ENCODE measurements at regions not wholly inside any gene's neighbourhood (a gene's known extent, or its start where the extent isn't known, plus 50 kb on each side); places are given as distances from the start of the nearest gene placed in this dataset.

DNA sequence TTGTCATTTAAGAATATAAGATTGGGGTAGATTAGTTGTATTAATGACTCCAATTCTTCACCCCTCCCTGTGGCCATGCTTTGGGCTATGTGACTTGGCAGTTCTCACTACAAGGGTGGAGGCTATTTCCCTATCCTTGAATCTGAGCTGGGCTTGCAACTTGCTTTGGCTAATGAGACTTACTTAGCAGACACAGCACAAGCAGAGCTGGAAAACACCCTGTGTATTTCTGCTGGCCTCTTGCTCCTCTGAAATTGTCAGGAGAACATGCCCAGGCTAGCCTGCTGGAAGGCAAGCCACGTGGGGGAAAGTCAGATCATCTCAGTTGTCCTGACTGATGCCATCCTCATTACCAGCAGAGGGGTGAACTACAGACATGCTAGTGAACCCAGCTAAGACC is 126.5 kb upstream of the HDGFL1 start:
- intact Hi-C loops (cut with micrococcal nuclease) = no loop called here
- Mint-ChIP-seq H3K27ac (no peak overlapping the region), H3K4me1 (ENCODE audit: low read depth) (no peaks in the 10 kb centered on the region), H3K27me3 (no peaks in the 10 kb centered on the region), H3K4me3 (no peak overlapping the region), H3K9me3 (no peaks in the 10 kb centered on the region), H3K36me3 (ENCODE audit: low read depth) (no peaks in the 10 kb centered on the region)
- no peak for DNase-seq
- POLR2A ChIA-PET = no interaction called here
- CTCF ChIA-PET = no interaction called here
- no peak for ATAC-seq
- TF ChIP-seq, protein P1, sequence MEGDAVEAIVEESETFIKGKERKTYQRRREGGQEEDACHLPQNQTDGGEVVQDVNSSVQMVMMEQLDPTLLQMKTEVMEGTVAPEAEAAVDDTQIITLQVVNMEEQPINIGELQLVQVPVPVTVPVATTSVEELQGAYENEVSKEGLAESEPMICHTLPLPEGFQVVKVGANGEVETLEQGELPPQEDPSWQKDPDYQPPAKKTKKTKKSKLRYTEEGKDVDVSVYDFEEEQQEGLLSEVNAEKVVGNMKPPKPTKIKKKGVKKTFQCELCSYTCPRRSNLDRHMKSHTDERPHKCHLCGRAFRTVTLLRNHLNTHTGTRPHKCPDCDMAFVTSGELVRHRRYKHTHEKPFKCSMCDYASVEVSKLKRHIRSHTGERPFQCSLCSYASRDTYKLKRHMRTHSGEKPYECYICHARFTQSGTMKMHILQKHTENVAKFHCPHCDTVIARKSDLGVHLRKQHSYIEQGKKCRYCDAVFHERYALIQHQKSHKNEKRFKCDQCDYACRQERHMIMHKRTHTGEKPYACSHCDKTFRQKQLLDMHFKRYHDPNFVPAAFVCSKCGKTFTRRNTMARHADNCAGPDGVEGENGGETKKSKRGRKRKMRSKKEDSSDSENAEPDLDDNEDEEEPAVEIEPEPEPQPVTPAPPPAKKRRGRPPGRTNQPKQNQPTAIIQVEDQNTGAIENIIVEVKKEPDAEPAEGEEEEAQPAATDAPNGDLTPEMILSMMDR (IDR thresholded peaks at IDR 0.05) = no peak

DNA sequence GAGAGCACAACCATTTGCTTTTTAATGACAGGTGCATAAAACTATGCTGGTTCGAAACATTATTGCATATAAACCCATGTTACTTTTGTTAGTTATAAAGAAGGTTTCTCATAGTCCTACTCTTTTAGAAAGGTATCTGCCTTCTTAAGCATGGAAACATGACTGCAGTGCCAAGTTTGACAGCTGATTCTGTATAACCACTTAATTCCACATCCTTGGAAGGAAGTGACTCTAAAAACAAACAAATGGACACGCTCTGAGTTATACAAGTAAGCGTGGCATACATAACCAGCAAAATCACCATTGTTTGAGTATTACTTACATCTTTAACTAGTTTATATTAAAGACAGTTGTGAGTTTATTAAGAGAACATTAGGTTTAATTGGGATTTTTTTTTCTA is 125.0 kb upstream of the HDGFL1 start:
- POLR2A ChIA-PET = no interaction called here
- no peaks in the 10 kb centered on the region for H3K4me1 Mint-ChIP-seq (ENCODE audit: low read depth)
- DNase-seq = no peak

DNA sequence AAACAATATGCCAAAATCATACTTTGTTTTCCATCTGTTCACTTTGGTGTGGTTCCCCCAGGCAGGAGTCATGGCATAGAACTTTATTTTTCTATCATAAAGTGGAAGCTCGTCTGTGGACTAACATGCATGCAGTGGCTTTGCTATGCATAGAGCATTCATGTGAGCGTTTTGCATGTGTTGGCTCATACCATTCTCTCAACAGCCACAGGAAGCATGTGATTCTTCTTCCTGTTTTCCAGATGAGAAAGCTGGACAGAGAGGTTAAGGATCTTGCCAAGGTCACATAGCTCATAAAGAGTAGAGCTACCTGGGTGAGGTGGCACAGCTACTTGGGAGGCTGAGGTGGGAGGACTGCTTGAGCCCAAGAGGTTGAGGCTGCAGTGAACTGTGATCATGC is 123.4 kb upstream of the HDGFL1 start:
- Mint-ChIP-seq H3K27ac (no peak overlapping the region), H3K36me3 (ENCODE audit: low read depth) (no peaks in the 10 kb centered on the region), H3K4me1 (ENCODE audit: low read depth) (no peaks in the 10 kb centered on the region), H3K4me3 (no peak overlapping the region), H3K27me3 (no peaks in the 10 kb centered on the region), H3K9me3 (no peaks in the 10 kb centered on the region)
- POLR2A ChIA-PET = no interaction called here
- TF ChIP-seq, protein P1 (IDR thresholded peaks at IDR 0.05) = no peak
- no peak for ATAC-seq
- intact Hi-C loops (cut with micrococcal nuclease) = no loop called here
- CTCF ChIA-PET = no interaction called here
- no peak for DNase-seq

More for the DNA sequence above, 125.0 kb upstream of the HDGFL1 start:
- no peaks in the 10 kb centered on the region for H3K9me3 Mint-ChIP-seq
- CTCF ChIA-PET = no interaction called here
- H3K27me3 Mint-ChIP-seq = no peaks in the 10 kb centered on the region
- intact Hi-C loops (cut with micrococcal nuclease) = no loop called here
- TF ChIP-seq, protein P1 (IDR thresholded peaks at IDR 0.05) = no peak
- ATAC-seq = no peak
- no peak overlapping the region for H3K27ac Mint-ChIP-seq
- H3K36me3 Mint-ChIP-seq (ENCODE audit: low read depth) = no peaks in the 10 kb centered on the region
- no peak overlapping the region for H3K4me3 Mint-ChIP-seq

DNA sequence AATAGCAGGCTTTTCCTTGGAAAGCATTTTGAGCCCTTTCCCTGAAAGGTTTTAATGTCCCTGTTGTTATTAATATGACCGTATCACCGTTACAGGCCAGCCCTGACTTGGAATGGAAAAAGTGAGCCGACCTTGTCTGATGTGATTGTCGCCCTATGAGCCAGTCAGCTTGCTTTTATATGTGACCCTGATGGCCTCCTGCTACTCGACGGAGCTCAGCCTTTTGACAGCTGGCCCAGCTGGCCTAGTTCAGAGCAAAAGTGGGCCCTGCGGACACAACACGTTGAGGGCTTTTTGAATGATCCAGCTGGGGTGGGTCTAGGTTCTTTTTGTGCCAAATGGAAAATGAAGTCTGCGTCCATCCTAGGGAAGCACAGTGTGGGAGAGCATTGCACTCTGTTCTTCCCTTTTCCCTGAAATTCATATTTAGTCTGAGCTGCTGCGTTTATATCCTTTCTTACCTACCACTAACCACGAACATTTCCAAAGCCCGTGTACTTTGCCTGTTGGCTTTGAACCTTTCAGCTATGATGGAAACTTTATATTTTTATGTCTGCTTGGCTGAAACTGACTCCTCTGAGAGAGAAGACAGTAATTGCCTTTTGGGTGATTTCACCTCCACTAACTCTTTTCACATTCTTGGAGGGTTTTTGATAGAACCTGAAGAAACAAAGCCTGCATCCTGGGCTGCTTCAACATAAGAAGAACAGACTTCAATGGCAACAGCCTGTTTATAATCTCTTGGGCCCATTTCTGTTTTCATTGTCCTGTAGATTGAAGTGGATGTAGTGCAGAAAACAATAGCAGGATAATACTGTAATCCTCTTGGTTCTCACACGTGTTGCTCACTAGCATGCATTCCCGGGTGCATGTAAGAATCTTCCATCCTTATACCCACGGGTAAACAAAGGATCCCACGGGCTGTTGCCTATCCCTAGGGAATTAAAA is 121.8 kb upstream of the HDGFL1 start:
- H3K36me3 Mint-ChIP-seq (ENCODE audit: low read depth) = no peaks in the 10 kb centered on the region
- H3K4me3 Mint-ChIP-seq = no peak overlapping the region
- ChIA-PET POLR2A (no interaction called here), CTCF (no interaction called here)
- H3K4me1 Mint-ChIP-seq (ENCODE audit: low read depth) = no peaks in the 10 kb centered on the region
- ATAC-seq (no peak), DNase-seq (no peak)
- intact Hi-C loops (cut with micrococcal nuclease) = no loop called here
- no peaks in the 10 kb centered on the region for H3K9me3 Mint-ChIP-seq
- TF ChIP-seq, protein P1 (IDR thresholded peaks at IDR 0.05) = no peak
- no peaks in the 10 kb centered on the region for H3K27me3 Mint-ChIP-seq
- no peak overlapping the region for H3K27ac Mint-ChIP-seq

DNA sequence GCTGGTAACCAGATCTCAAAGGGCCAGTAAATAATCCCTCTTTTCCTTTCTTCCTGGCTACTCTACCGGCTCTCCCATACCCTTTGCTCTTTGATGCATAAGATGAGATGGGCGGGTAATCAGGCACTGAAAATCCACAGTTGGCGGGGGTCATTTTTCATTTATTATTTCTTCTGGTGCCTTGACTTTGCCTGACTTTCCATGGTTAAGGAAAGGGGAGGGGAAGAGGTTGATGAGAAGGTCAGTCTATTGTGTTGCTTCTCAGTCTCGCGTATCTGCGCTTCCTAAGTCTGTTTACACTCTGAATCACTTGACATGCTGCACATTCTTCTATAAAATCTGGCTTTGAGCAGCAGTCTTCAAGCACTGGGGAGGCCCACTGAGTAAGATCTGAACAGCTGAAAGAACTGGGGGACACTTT is 121.1 kb upstream of the HDGFL1 start:
- Mint-ChIP-seq H3K27ac (no peak overlapping the region), H3K9me3 (no peaks in the 10 kb centered on the region), H3K27me3 (no peaks in the 10 kb centered on the region), H3K4me3 (no peak overlapping the region), H3K36me3 (ENCODE audit: low read depth) (no peaks in the 10 kb centered on the region), H3K4me1 (ENCODE audit: low read depth) (no peaks in the 10 kb centered on the region)
- intact Hi-C loops (cut with micrococcal nuclease) = no loop called here
- ATAC-seq (no peak), DNase-seq (no peak)
- CTCF ChIA-PET = no interaction called here
- POLR2A ChIA-PET = no interaction called here
- TF ChIP-seq, protein P1 (IDR thresholded peaks at IDR 0.05) = no peak

Data from activated CD8-positive, alpha-beta T cell treated with anti-CD3 and anti-CD28 coated beads for 36 hours (primary cell).